IMR-90 (cell line): ENCODE measurements at regions not wholly inside any gene's neighbourhood (a gene's known extent, or its start where the extent isn't known, plus 50 kb on each side); places are given as distances from the start of the nearest gene placed in this dataset.

Experiments
- ATAC-seq: fragments of 200-7000 bp; cut with Tn5 transposase; 2 replicates; pipeline ENCODE4 v1.9.1; 2020; ENCODE audit warnings: low read depth, mild to moderate bottlenecking, moderate library complexity
- BruUV-seq: library from RNA; stranded (reverse); fragments of 400-500 nt; replicated peaks from 2 replicates; lab custom pipeline; 2021; lab: Mats Ljungman, UMichigan
- CTCF ChIA-PET: fragments of 300-600 bp; formaldehyde crosslinking; extraction: SDS; loops from one replicate; lab custom pipeline; 2021; ENCODE audit warnings: antibody characterized with exemption; lab: Yijun Ruan, JAX
- POLR2A ChIA-PET: fragments of 300-600 bp; sonication (Branson Sonifier 250); formaldehyde crosslinking; loops from one replicate; lab custom pipeline; 2022; ENCODE audit warnings: antibody characterized with exemption; ENCODE audit not compliant: unreplicated experiment; lab: Charles Lee
- DNase-seq: peaks from one replicate; pipeline ENCODE4 v3.0.0; 2013
- H2AFZ ChIP-seq: replicated peaks from 2 replicates; pipeline ENCODE3; 2013; ENCODE audit warnings: low read length, mild to moderate bottlenecking; ENCODE audit not compliant: poor library complexity
- H2AK5ac ChIP-seq: 2 replicates; pipeline ENCODE4 v1.6.1; 2013; ENCODE audit warnings: low read depth, low read length, inconsistent platforms
- H2AK9ac ChIP-seq: replicated peaks from 2 replicates; pipeline ENCODE3; 2013; ENCODE audit warnings: mild to moderate bottlenecking, low read depth, low read length, moderate library complexity; ENCODE audit not compliant: poor library complexity
- H2BK120ac ChIP-seq: 2 replicates; pipeline ENCODE4 v1.6.1; 2013; ENCODE audit warnings: low read depth, low read length, inconsistent platforms
- H2BK15ac ChIP-seq: 3 replicates; pipeline ENCODE4 v1.6.1; 2013; ENCODE audit warnings: low read depth, low read length, inconsistent platforms
- H2BK20ac ChIP-seq: 2 replicates; pipeline ENCODE4 v1.6.1; 2013; ENCODE audit warnings: low read depth, mild to moderate bottlenecking, inconsistent platforms, low read length, moderate library complexity
- H2BK5ac ChIP-seq: 2 replicates; pipeline ENCODE4 v1.6.1; 2013; ENCODE audit warnings: mild to moderate bottlenecking, low read depth, low read length, inconsistent platforms; ENCODE audit not compliant: poor library complexity, severe bottlenecking
- H3K14ac ChIP-seq: replicated peaks from 2 replicates; pipeline ENCODE4 v1.6.1; 2013; ENCODE audit warnings: low read depth, low read length, inconsistent platforms
- H3K18ac ChIP-seq: 2 replicates; pipeline ENCODE4 v1.6.1; 2013; ENCODE audit warnings: low read depth, low read length, control low read depth
- H3K23ac ChIP-seq: 2 replicates; pipeline ENCODE4 v1.6.1; 2013; ENCODE audit warnings: low read depth, low read length, inconsistent platforms
- H3K27ac ChIP-seq: 2 replicates; pipeline ENCODE4 v1.5.1; 2013; ENCODE audit warnings: mild to moderate bottlenecking, control low read depth, low read length; ENCODE audit not compliant: insufficient read depth
- H3K27me3 ChIP-seq: 2 replicates; pipeline ENCODE4 v1.6.1; 2013; ENCODE audit warnings: low read length; ENCODE audit not compliant: control insufficient read depth, insufficient read depth
- H3K36me3 ChIP-seq: 2 replicates; pipeline ENCODE4 v1.6.1; 2013; ENCODE audit warnings: low read length, mixed read lengths; ENCODE audit not compliant: control insufficient read depth, insufficient read depth
- H3K4ac ChIP-seq: 2 replicates; pipeline ENCODE4 v1.6.1; 2013; ENCODE audit warnings: low read depth, low read length, inconsistent platforms
- H3K4me1 ChIP-seq: 2 replicates; pipeline ENCODE4 v1.6.1; 2013; ENCODE audit warnings: low read length, mixed read lengths; ENCODE audit not compliant: control insufficient read depth, insufficient read depth
- H3K4me2 ChIP-seq: 2 replicates; pipeline ENCODE4 v1.6.1; 2013; ENCODE audit warnings: low read depth, mild to moderate bottlenecking, control low read depth, low read length, moderate library complexity
- H3K4me3 ChIP-seq: 2 replicates; pipeline ENCODE4 v1.5.1; 2013; ENCODE audit warnings: low read depth, mild to moderate bottlenecking, control low read depth, low read length, moderate library complexity; ENCODE audit not compliant: insufficient read depth
- H3K56ac ChIP-seq: 2 replicates; pipeline ENCODE4 v1.6.1; 2013; ENCODE audit warnings: low read length, inconsistent platforms; ENCODE audit not compliant: insufficient read depth; ENCODE audit errors: extremely low read depth
- H3K79me1 ChIP-seq, 2 experiments: 2 replicates each; pipeline ENCODE4 v1.6.1; 2013; ENCODE audit warnings: low read length in 2 of 2, inconsistent platforms in 1 of 2, low read depth in 1 of 2
- H3K9ac ChIP-seq: 2 replicates; pipeline ENCODE4 v1.6.1; 2013; ENCODE audit warnings: low read depth, low read length, control low read depth
- H3K9me1 ChIP-seq: 2 replicates; pipeline ENCODE4 v1.6.1; 2013; ENCODE audit warnings: low read length, inconsistent platforms; ENCODE audit not compliant: insufficient read depth
- H3K9me3 ChIP-seq: 2 replicates; pipeline ENCODE4 v1.6.1; 2013; ENCODE audit warnings: low read length; ENCODE audit not compliant: control insufficient read depth, insufficient read depth
- H4K20me1 ChIP-seq: 2 replicates; pipeline ENCODE4 v1.6.1; 2013; ENCODE audit warnings: low read length, inconsistent platforms; ENCODE audit not compliant: insufficient read depth
- H4K5ac ChIP-seq: 2 replicates; pipeline ENCODE4 v1.6.1; 2013; ENCODE audit warnings: mild to moderate bottlenecking, low read depth, low read length, control low read depth
- H4K8ac ChIP-seq, 2 experiments: 2 replicates each; pipeline ENCODE4 v1.6.1; 2013; ENCODE audit warnings: low read depth in 2 of 2, low read length in 2 of 2, control low read depth in 1 of 2, inconsistent platforms in 1 of 2
- H4K91ac ChIP-seq: 2 replicates; pipeline ENCODE4 v1.6.1; 2013; ENCODE audit warnings: low read depth, low read length, inconsistent platforms; ENCODE audit not compliant: insufficient read depth
- BHLHE40 ChIP-seq: fragments of 150-350 bp; IDR thresholded peaks from 2 replicates; pipeline ENCODE4 v1.6.1; 2016; ENCODE audit warnings: mild to moderate bottlenecking, low read depth, low read length
- CEBPB ChIP-seq: IDR thresholded peaks from 2 replicates; pipeline ENCODE4 v1.6.1; 2012; ENCODE audit warnings: low read depth, low read length, improper control_type of control experiment
- CHD1 ChIP-seq: IDR thresholded peaks from 2 replicates; pipeline ENCODE4 v1.6.1; 2012; ENCODE audit warnings: low read depth, low read length, improper control_type of control experiment
- FOS ChIP-seq: fragments of 150-350 bp; IDR thresholded peaks from 2 replicates; pipeline ENCODE4 v1.6.1; 2016; ENCODE audit warnings: low read depth, low read length
- MAFK ChIP-seq: IDR thresholded peaks from 2 replicates; pipeline ENCODE4 v1.6.1; 2012; ENCODE audit warnings: low read depth, low read length, improper control_type of control experiment
- MAZ ChIP-seq: IDR thresholded peaks from 2 replicates; pipeline ENCODE4 v1.6.1; 2012; ENCODE audit warnings: low read depth, mild to moderate bottlenecking, low read length, improper control_type of control experiment, moderate library complexity, borderline replicate concordance
- MXI1 ChIP-seq: IDR thresholded peaks from 2 replicates; pipeline ENCODE4 v1.6.1; 2012; ENCODE audit warnings: low read depth, mild to moderate bottlenecking, low read length, moderate library complexity, borderline replicate concordance
- NFE2L2 ChIP-seq: fragments of 150-350 bp; IDR thresholded peaks from 2 replicates; pipeline ENCODE4 v1.6.1; 2016; ENCODE audit warnings: low read depth, mild to moderate bottlenecking, low read length
- POLR2A ChIP-seq: IDR thresholded peaks from 2 replicates; pipeline ENCODE4 v1.6.1; 2012; ENCODE audit warnings: mild to moderate bottlenecking, low read depth, low read length
- RAD21 ChIP-seq: IDR thresholded peaks from 2 replicates; pipeline ENCODE4 v1.6.1; 2012; ENCODE audit warnings: low read length, improper control_type of control experiment
- RCOR1 ChIP-seq: IDR thresholded peaks from 2 replicates; pipeline ENCODE4 v1.6.1; 2012; ENCODE audit warnings: mild to moderate bottlenecking, low read length, improper control_type of control experiment; ENCODE audit not compliant: insufficient replicate concordance
- RFX5 ChIP-seq: IDR thresholded peaks from 2 replicates; pipeline ENCODE4 v1.8.0; 2012; ENCODE audit warnings: low read depth, mild to moderate bottlenecking, low read length, moderate library complexity
- SMC3 ChIP-seq: fragments of 150-350 bp; IDR thresholded peaks from 2 replicates; pipeline ENCODE4 v1.6.1; 2016; ENCODE audit warnings: low read depth, mild to moderate bottlenecking, antibody characterized with exemption, low read length, moderate library complexity
- WGBS, 2 experiments: methylation state at CpG; one replicate each; pipeline versions ENCODE4 v1.1.5 to v1.1.7; 2013; ENCODE audit warnings: missing lambda C conversion rate in 2 of 2; ENCODE audit not compliant: insufficient read length in 1 of 2; ENCODE audit errors: extremely low coverage in 2 of 2; 5-methylcytosine and 5-hydroxymethylcytosine counted together
- dilution Hi-C: fragments of 300-500 bp; cut with HindIII; formaldehyde crosslinking; loops from one replicate; pipeline ENCODE4 v1.14.3; 2018; ENCODE audit warnings: low sequenced_read_pairs; ENCODE audit not compliant: unreplicated experiment
- in situ Hi-C: fragments of 300-500 bp; cut with MboI; formaldehyde crosslinking; loops from 3 replicates; pipeline ENCODE4 v1.14.3; 2019; ENCODE audit warnings: low sequenced_read_pairs, inconsistent platforms, mixed read lengths
- intact Hi-C: fragments of 100-400 bp; cut with micrococcal nuclease; formaldehyde crosslinking; loops from 2 replicates; pipeline ENCODE4 v1.10.0; 2022
- TF ChIP-seq, protein P1 (sequence below): fragments of 150-350 bp; IDR thresholded peaks from 2 replicates; pipeline ENCODE4 v1.6.1; 2016; ENCODE audit warnings: low read depth, mild to moderate bottlenecking, low read length, moderate library complexity, borderline replicate concordance
- TF ChIP-seq, protein P2 (sequence below): fragments of 150-350 bp; IDR thresholded peaks from 2 replicates; pipeline ENCODE4 v1.6.1; 2017; ENCODE audit warnings: mild to moderate bottlenecking, antibody characterized with exemption, low read length, low read depth
- TF ChIP-seq, protein P3 (sequence below): conservative IDR thresholded peaks from 2 replicates; pipeline ENCODE4 v1.5.1; 2012; ENCODE audit warnings: mild to moderate bottlenecking, low read depth, low read length, improper control_type of control experiment

DNA sequence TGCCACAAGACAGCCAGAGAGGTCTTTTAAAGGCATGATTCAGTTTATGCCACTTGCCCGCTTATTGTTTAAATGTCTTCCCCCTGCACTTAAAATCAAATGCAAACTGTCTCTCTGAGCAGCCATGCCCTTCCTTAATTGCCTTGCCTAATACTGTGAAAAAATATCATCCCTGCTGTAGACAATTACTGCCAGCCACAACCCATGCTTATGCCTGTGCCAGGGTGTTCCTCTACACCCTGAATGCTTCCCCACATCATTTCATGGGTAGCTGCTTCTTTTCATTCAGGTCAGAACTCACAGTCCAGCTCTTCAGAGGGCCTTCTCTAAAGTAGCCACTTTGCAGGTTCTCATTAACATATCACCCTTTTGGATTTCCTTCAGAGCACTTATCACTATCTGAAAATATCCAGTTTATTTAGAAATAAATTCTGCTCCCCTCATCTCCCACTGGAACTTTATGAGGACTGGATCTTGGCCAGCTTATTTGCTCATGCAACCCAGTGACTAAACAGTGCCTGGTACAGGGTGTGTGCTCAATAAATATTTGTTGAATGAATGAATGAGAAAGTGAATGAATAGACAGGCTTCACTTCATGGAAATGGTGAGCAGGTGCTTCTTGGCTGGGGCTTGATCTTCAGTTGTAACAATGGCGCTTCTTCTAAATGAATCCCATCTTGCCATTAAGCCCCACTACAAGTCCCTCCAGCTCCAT is 162.4 kb upstream of the MDFIC start:
- CTCF ChIA-PET, result interaction anchor here (0.5 kb wide), 2 partner anchors 68 to 472 kb away, joined by 3 read pairs; no protein-coding TSS in a partner anchor
- H3K27me3 ChIP-seq, result no peaks in the 10 kb centered on the region
- H4K20me1 ChIP-seq, result no peaks in the 10 kb centered on the region
- H3K23ac ChIP-seq, result no peak overlapping the region
- no peaks in the 10 kb centered on the region for H3K79me1 ChIP-seq
- no peak overlapping the region for H3K4me3 ChIP-seq
- H4K91ac ChIP-seq, result no peak overlapping the region
- intact Hi-C loops (no loop called here), in situ Hi-C loops (no loop called here), dilution Hi-C loops (no loop called here)
- H4K5ac ChIP-seq, result no peak overlapping the region
- no peak overlapping the region for H2BK20ac ChIP-seq
- H3K4me1 ChIP-seq, result no peaks in the 10 kb centered on the region
- no peak overlapping the region for H4K8ac ChIP-seq
- BruUV-seq, result no TSS peak
- no peak overlapping the region for H2AK9ac ChIP-seq
- no peak for TF ChIP-seq RAD21
- TF ChIP-seq, protein P1, sequence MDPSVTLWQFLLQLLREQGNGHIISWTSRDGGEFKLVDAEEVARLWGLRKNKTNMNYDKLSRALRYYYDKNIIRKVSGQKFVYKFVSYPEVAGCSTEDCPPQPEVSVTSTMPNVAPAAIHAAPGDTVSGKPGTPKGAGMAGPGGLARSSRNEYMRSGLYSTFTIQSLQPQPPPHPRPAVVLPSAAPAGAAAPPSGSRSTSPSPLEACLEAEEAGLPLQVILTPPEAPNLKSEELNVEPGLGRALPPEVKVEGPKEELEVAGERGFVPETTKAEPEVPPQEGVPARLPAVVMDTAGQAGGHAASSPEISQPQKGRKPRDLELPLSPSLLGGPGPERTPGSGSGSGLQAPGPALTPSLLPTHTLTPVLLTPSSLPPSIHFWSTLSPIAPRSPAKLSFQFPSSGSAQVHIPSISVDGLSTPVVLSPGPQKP, result no peak
- no peak for TF ChIP-seq CEBPB
- TF ChIP-seq NFE2L2, result no peak
- TF ChIP-seq RFX5, result no peak
- no peak for TF ChIP-seq MAFK
- no peak for TF ChIP-seq CHD1
- no peak for TF ChIP-seq SMC3
- TF ChIP-seq RCOR1, result no peak
- TF ChIP-seq BHLHE40, result no peak
- TF ChIP-seq, protein P2, sequence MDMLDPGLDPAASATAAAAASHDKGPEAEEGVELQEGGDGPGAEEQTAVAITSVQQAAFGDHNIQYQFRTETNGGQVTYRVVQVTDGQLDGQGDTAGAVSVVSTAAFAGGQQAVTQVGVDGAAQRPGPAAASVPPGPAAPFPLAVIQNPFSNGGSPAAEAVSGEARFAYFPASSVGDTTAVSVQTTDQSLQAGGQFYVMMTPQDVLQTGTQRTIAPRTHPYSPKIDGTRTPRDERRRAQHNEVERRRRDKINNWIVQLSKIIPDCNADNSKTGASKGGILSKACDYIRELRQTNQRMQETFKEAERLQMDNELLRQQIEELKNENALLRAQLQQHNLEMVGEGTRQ, result no peak
- no peak for TF ChIP-seq MXI1
- no peak for TF ChIP-seq FOS
- TF ChIP-seq POLR2A, result no peak
- TF ChIP-seq, protein P3, sequence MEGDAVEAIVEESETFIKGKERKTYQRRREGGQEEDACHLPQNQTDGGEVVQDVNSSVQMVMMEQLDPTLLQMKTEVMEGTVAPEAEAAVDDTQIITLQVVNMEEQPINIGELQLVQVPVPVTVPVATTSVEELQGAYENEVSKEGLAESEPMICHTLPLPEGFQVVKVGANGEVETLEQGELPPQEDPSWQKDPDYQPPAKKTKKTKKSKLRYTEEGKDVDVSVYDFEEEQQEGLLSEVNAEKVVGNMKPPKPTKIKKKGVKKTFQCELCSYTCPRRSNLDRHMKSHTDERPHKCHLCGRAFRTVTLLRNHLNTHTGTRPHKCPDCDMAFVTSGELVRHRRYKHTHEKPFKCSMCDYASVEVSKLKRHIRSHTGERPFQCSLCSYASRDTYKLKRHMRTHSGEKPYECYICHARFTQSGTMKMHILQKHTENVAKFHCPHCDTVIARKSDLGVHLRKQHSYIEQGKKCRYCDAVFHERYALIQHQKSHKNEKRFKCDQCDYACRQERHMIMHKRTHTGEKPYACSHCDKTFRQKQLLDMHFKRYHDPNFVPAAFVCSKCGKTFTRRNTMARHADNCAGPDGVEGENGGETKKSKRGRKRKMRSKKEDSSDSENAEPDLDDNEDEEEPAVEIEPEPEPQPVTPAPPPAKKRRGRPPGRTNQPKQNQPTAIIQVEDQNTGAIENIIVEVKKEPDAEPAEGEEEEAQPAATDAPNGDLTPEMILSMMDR, result no peak
- no peak for TF ChIP-seq MAZ
- no peak overlapping the region for H2AK5ac ChIP-seq
- H3K9me1 ChIP-seq, result no peaks in the 10 kb centered on the region
- H3K36me3 ChIP-seq, result no peaks in the 10 kb centered on the region
- H3K18ac ChIP-seq, result no peak overlapping the region
- no peak overlapping the region for H2AFZ ChIP-seq
- no peak overlapping the region for H3K56ac ChIP-seq
- no peak overlapping the region for H3K4ac ChIP-seq
- H3K9me3 ChIP-seq, result no peaks in the 10 kb centered on the region
- no peak overlapping the region for H3K4me2 ChIP-seq
- WGBS, 2 experiments, result 100% methylated on average over 1 of the region's 2 CpGs; no CpG with 5 or more reads in 1 of the 2 experiments
- ATAC-seq, result no peak
- H2BK120ac ChIP-seq, result no peak overlapping the region
- H3K27ac ChIP-seq, result no peak overlapping the region
- no peak overlapping the region for H3K14ac ChIP-seq
- no peak overlapping the region for H2BK5ac ChIP-seq
- no peak overlapping the region for H3K9ac ChIP-seq
- no peak overlapping the region for H2BK15ac ChIP-seq
- POLR2A ChIA-PET, result no interaction called here
- peak; percentile 0 for DNase-seq
